OCI-LY7 (cell line): ENCODE measurements at regions not wholly inside any gene's neighbourhood (a gene's known extent, or its start where the extent isn't known, plus 50 kb on each side); places are given as distances from the start of the nearest gene placed in this dataset.

Source experiments
- EZH2phosphoT487 ChIP-seq: fragments of 200-600 bp; sonication (generic); IDR thresholded peaks from 2 replicates; pipeline ENCODE4 v1.6.1; 2018; ENCODE audit warnings: low read depth, borderline replicate concordance, mild to moderate bottlenecking, mixed run types, antibody characterized with exemption, low read length, moderate library complexity, mixed read lengths
- TF ChIP-seq, protein P1 (sequence below): fragments of 200-600 bp; sonication (generic); conservative IDR thresholded peaks from 2 replicates; pipeline ENCODE4 v1.5.1; 2014; ENCODE audit warnings: mild to moderate bottlenecking, antibody characterized with exemption, low read length, moderate library complexity, mixed read lengths

DNA sequence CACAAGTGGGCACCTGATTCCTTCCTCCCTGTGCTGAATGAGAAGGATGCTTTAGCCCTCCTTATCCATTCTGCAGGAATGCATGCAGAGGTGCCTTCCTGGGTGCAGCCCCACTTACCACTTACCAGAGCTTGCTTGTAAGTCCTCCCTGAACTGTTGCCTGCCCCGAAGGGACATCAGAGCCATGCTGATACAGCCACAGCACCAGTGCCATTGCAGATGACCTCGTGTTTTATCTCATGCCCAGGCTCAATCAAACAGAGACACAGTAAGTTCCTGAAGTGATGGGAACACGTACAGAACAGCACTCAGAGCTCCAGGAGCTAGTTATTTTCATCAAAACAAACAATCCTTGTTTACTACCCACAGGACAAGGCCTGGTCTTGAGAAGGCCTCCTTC is 81.9 kb downstream of the ATP1A1 start:
- TF ChIP-seq EZH2phosphoT487, result no peak
- TF ChIP-seq, protein P1, sequence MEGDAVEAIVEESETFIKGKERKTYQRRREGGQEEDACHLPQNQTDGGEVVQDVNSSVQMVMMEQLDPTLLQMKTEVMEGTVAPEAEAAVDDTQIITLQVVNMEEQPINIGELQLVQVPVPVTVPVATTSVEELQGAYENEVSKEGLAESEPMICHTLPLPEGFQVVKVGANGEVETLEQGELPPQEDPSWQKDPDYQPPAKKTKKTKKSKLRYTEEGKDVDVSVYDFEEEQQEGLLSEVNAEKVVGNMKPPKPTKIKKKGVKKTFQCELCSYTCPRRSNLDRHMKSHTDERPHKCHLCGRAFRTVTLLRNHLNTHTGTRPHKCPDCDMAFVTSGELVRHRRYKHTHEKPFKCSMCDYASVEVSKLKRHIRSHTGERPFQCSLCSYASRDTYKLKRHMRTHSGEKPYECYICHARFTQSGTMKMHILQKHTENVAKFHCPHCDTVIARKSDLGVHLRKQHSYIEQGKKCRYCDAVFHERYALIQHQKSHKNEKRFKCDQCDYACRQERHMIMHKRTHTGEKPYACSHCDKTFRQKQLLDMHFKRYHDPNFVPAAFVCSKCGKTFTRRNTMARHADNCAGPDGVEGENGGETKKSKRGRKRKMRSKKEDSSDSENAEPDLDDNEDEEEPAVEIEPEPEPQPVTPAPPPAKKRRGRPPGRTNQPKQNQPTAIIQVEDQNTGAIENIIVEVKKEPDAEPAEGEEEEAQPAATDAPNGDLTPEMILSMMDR, result no peak
